PC-9 (cell line): ENCODE measurements at regions not wholly inside any gene's neighbourhood (a gene's known extent, or its start where the extent isn't known, plus 50 kb on each side); places are given as distances from the start of the nearest gene placed in this dataset.

Experiments
- BruUV-seq: library from RNA; stranded (reverse); fragments of 400-500 nt; replicated peaks from 2 replicates; lab custom pipeline; 2021; lab: Mats Ljungman, UMichigan
- CTCF ChIA-PET: fragments of 300-600 bp; sonication (Branson Sonifier 250); formaldehyde crosslinking; loops from one replicate; lab custom pipeline; 2022; ENCODE audit warnings: antibody characterized with exemption; lab: Charles Lee
- POLR2A ChIA-PET: fragments of 300-600 bp; sonication (Branson Sonifier 250); formaldehyde crosslinking; loops from one replicate; lab custom pipeline; 2022; ENCODE audit warnings: antibody characterized with exemption; ENCODE audit not compliant: unreplicated experiment; lab: Charles Lee
- DNase-seq, 2 experiments: peaks; one replicate each; pipeline versions ENCODE4 v3.0.0 to v3.0.0-alpha.2; 2015 to 2022; ENCODE audit warnings: mixed read lengths in 1 of 2
- H2AFZ ChIP-seq: fragments of 200-600 bp; sonication (generic); 2 replicates; pipeline ENCODE4 v1.8.1; 2017; ENCODE audit warnings: antibody characterized with exemption
- H3F3A ChIP-seq: fragments of 200-600 bp; sonication (generic); 2 replicates; pipeline ENCODE4 v1.8.1; 2017; ENCODE audit warnings: antibody characterized with exemption, mild to moderate bottlenecking, low read depth; ENCODE audit not compliant: insufficient read depth
- H3K27ac ChIP-seq: fragments of 200-600 bp; sonication (generic); 2 replicates; pipeline ENCODE4 v1.6.1; 2016; ENCODE audit warnings: mixed run types
- H3K27me3 ChIP-seq: fragments of 200-600 bp; sonication (generic); 2 replicates; pipeline ENCODE4 v1.6.1; 2016; ENCODE audit warnings: low read depth, mixed run types; ENCODE audit not compliant: insufficient read depth
- H3K36me3 ChIP-seq: fragments of 200-600 bp; sonication (generic); 2 replicates; pipeline ENCODE4 v1.6.1; 2016; ENCODE audit warnings: low read depth, mixed run types
- H3K4me1 ChIP-seq: fragments of 200-600 bp; sonication (generic); replicated peaks from 2 replicates; pipeline ENCODE4 v1.6.1; 2016; ENCODE audit warnings: mixed run types; ENCODE audit not compliant: insufficient read depth
- H3K4me2 ChIP-seq: fragments of 200-600 bp; sonication (generic); 2 replicates; pipeline ENCODE4 v1.6.1; 2017; ENCODE audit warnings: mixed run types
- H3K4me3 ChIP-seq: fragments of 200-600 bp; sonication (generic); 2 replicates; pipeline ENCODE4 v1.6.1; 2016; ENCODE audit warnings: mixed run types
- H3K79me2 ChIP-seq: fragments of 200-600 bp; sonication (generic); 2 replicates; pipeline ENCODE4 v1.6.1; 2017; ENCODE audit warnings: low read depth, mixed run types
- H3K9me2 ChIP-seq: fragments of 200-600 bp; sonication (generic); 2 replicates; pipeline ENCODE4 v1.8.1; 2017; ENCODE audit warnings: mild to moderate bottlenecking; ENCODE audit not compliant: insufficient read depth
- H3K9me3 ChIP-seq: fragments of 200-600 bp; sonication (generic); 2 replicates; pipeline ENCODE4 v1.8.1; 2016; ENCODE audit warnings: low read depth; ENCODE audit not compliant: insufficient read depth
- H4K20me1 ChIP-seq: fragments of 200-600 bp; sonication (generic); 2 replicates; pipeline ENCODE4 v1.8.1; 2017; ENCODE audit not compliant: insufficient read depth
- EZH2 ChIP-seq: fragments of 200-600 bp; sonication (generic); IDR thresholded peaks from 2 replicates; pipeline ENCODE4 v1.8.0; 2017; ENCODE audit warnings: antibody characterized with exemption, low read depth
- intact Hi-C: fragments of 100-400 bp; cut with micrococcal nuclease; formaldehyde crosslinking; loops from one replicate; pipeline ENCODE4 v1.10.0; 2022; ENCODE audit not compliant: unreplicated experiment
- TF ChIP-seq, protein P1 (sequence below): fragments of 200-600 bp; sonication (generic); conservative IDR thresholded peaks from 2 replicates; pipeline ENCODE4 v1.6.1; 2017; ENCODE audit warnings: mixed run types, antibody characterized with exemption, mild to moderate bottlenecking, moderate library complexity

DNA sequence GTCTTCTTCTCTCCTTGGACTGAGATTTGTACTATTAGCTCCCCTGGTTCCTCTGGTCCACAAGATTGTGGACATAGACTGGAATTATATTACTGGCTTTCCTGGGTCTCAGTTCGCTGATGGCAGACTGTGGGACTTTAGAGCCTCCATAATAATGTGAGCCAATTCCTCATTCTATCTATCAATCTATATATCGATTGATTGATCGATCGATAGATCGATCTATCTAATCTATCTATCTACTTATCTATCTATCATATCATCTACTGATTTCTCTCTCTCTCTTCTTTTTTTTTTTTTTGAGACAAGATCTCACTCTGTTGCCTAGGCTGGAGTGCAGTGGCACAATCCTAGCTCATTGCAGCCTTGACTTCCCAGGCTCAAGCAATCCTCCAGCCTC is 51.5 kb upstream of the DDR1 start:
- H3K36me3 ChIP-seq = no peaks in the 10 kb centered on the region
- no peaks in the 10 kb centered on the region for H3K9me2 ChIP-seq
- intact Hi-C loops = no loop called here
- H3K9me3 ChIP-seq = no peaks in the 10 kb centered on the region
- H3K4me1 ChIP-seq = peaks cover 23% of the 10 kb centered on the region
- peaks cover 22% of the 10 kb centered on the region; the same call in 1 of the 2 replicates for H3F3A ChIP-seq
- H3K4me3 ChIP-seq = no peak overlapping the region
- H3K79me2 ChIP-seq = no peaks in the 10 kb centered on the region
- H4K20me1 ChIP-seq = no peaks in the 10 kb centered on the region
- TF ChIP-seq, protein P1, sequence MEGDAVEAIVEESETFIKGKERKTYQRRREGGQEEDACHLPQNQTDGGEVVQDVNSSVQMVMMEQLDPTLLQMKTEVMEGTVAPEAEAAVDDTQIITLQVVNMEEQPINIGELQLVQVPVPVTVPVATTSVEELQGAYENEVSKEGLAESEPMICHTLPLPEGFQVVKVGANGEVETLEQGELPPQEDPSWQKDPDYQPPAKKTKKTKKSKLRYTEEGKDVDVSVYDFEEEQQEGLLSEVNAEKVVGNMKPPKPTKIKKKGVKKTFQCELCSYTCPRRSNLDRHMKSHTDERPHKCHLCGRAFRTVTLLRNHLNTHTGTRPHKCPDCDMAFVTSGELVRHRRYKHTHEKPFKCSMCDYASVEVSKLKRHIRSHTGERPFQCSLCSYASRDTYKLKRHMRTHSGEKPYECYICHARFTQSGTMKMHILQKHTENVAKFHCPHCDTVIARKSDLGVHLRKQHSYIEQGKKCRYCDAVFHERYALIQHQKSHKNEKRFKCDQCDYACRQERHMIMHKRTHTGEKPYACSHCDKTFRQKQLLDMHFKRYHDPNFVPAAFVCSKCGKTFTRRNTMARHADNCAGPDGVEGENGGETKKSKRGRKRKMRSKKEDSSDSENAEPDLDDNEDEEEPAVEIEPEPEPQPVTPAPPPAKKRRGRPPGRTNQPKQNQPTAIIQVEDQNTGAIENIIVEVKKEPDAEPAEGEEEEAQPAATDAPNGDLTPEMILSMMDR = no peak
- TF ChIP-seq EZH2 = no peak
- no TSS peak for BruUV-seq
- ChIA-PET CTCF (interaction anchor here (0.6 kb wide), 1 partner anchor 83 kb away, joined by 5 read pairs; no protein-coding TSS in a partner anchor), POLR2A (interaction anchor here (0.7 kb wide), 1 partner anchor 11 kb away, joined by 10 read pairs; no protein-coding TSS in a partner anchor)
- H2AFZ ChIP-seq = no peak overlapping the region
- H3K27ac ChIP-seq = no peak overlapping the region
- H3K4me2 ChIP-seq = no peak overlapping the region
- DNase-seq = no peak
- H3K27me3 ChIP-seq = no peaks in the 10 kb centered on the region

DNA sequence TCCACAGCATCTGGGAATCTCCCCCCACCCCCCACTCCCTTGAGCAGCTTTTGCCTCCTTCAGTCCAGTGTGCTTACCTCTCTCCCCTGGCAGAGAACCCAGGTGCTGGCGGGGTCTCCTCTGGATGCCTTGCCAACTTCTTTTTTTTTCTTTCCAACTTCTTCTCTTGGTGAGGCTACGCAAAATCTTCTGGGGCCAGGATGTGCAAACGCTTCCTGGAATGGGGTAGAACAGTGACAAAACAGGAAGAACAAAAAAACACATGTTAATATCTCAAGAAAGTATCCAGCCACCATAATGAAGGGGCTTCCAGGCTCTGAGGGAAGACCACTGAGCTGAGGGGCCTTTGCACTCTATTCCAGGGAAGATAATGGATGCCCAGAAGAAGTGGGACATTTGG is 53.9 kb upstream of the DDR1 start:
- Histone ChIP-seq H3K9me3 (no peaks in the 10 kb centered on the region), H3K27me3 (no peaks in the 10 kb centered on the region), H2AFZ (no peak overlapping the region), H3K27ac (no peak overlapping the region), H3F3A (peaks cover 25% of the 10 kb centered on the region), H3K4me1 (peaks cover 31% of the 10 kb centered on the region), H3K9me2 (no peaks in the 10 kb centered on the region), H3K36me3 (no peaks in the 10 kb centered on the region), H4K20me1 (no peaks in the 10 kb centered on the region), H3K4me2 (no peak overlapping the region), H3K4me3 (no peak overlapping the region), H3K79me2 (no peaks in the 10 kb centered on the region)
- ChIA-PET POLR2A (interaction anchor here (1.1 kb wide), 1 partner anchor 55 kb away, joined by 9 read pairs; no protein-coding TSS in a partner anchor), CTCF (interaction anchor here (0.6 to 2.2 kb wide), 4 partner anchors 53 to 617 kb away, joined by 3 to 8 read pairs (median 3); partner anchors contain the start of gene TRIM26)
- no TSS peak for BruUV-seq
- no peak for DNase-seq
- TF ChIP-seq, protein P1 = no peak
- no peak for TF ChIP-seq EZH2
- intact Hi-C loops = no loop called here

DNA sequence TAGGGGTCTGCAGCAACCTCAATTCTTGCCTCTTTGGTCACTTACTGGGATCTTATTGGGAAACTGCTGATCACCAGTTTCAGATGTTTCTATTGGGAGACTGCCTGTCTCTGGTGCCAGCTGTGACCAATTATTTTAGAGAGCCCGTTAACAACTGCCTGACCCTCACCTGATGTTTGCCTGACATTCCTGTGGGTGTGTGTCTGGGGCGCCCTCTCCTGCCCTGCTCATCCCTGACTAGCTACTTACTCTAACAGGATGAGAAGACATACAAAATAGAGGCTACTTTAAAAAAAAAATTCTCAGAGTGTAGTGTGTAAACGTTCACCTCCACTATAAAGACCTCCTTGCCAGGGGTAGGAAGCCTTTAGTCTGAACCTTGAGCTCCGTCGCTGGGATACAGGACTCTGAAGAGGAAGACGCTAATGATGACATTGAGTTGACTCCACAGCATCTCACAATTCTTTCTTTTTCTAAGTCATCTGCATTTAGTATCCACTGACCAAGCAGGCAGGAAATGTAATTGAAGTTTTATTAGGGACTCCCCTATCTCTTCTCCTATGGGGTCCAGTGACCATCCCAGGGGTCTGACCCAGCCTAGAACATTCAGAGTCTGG is 54.6 kb upstream of the DDR1 start:
- Histone ChIP-seq H3K4me2 (no peak overlapping the region), H3K4me3 (no peak overlapping the region), H2AFZ (no peak overlapping the region), H3K36me3 (no peaks in the 10 kb centered on the region), H3K9me3 (no peaks in the 10 kb centered on the region), H3K79me2 (no peaks in the 10 kb centered on the region), H3F3A (peaks cover 25% of the 10 kb centered on the region), H3K27ac (no peak overlapping the region; the same call in 1 of the 2 replicates), H3K4me1 (peaks cover 31% of the 10 kb centered on the region), H4K20me1 (no peaks in the 10 kb centered on the region), H3K27me3 (no peaks in the 10 kb centered on the region), H3K9me2 (no peaks in the 10 kb centered on the region)
- BruUV-seq = no TSS peak
- no peak for TF ChIP-seq EZH2
- TF ChIP-seq, protein P1 = no peak
- intact Hi-C loops = loop anchor here (2.0 to 5.0 kb wide), 4 partner anchors 47 to 363 kb away; no protein-coding TSS in a partner anchor
- CTCF ChIA-PET = interaction anchor here (0.5 to 2.6 kb wide), 4 partner anchors 14 to 363 kb away, joined by 3 to 9 read pairs (median 6); no protein-coding TSS in a partner anchor
- POLR2A ChIA-PET = interaction anchor here (0.6 to 1.1 kb wide), 3 partner anchors 56 to 126 kb away, joined by 3 to 9 read pairs (median 4); partner anchors contain the start of gene IER3
- no peak for DNase-seq
